Right hindlimb (tissue), 1 donor: ENCODE measurements at regions not wholly inside any gene's neighbourhood (a gene's known extent, or its start where the extent isn't known, plus 50 kb on each side); places are given as distances from the start of the nearest gene placed in this dataset.

ENCODE experiments used
- DNase-seq: peaks from one replicate; pipeline ENCODE4 v3.0.0-alpha.2; 2018

DNA sequence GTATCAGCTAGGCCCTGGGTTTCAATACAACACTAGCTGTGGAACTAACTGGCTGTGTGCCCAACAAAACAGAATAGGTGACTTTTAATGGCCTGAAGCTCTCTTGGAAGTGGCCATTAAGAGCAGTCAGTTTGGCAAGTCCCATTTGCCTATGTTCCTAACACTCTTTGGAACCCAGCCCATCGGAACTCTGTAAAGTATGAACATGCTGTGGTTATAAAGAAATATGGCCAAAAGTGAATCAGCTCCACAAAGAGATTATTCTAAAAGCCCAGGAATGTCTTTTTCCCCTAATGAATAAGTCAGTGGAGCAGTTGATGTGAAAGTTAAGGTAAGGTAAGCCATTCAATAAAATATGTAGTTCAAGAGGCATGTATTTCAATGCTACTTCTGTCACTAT lies 223.7 kb upstream of the ADAMTS5 start:
- peak; percentile 27 for DNase-seq

GRCh38 chr21:27189870-27190269 lies 223.0 kb upstream of the ADAMTS5 start:
- DNase-seq: no peak

DNA sequence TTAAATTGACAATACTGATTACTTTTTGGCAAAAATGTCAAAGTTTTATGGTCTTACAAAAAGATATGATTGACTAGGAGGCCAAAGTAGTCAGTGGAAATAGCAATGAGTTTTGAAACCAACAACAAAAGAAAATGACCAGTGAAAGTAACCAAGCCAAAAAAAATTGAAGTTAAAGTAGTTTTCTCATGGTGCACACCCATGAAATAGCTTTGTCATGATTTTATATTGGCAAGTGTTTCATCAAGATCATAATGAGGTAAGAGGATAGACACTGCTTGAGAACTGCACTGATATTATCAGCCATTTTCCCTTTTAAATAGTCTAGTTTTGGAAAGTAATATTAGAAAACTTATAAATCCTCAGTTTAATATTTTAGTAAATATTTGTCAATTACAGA lies 206.2 kb upstream of the ADAMTS5 start:
- DNase-seq: no peak

GRCh38 chr21:27171707-27172106 lies 204.8 kb upstream of the ADAMTS5 start:
- no peak for DNase-seq

DNA sequence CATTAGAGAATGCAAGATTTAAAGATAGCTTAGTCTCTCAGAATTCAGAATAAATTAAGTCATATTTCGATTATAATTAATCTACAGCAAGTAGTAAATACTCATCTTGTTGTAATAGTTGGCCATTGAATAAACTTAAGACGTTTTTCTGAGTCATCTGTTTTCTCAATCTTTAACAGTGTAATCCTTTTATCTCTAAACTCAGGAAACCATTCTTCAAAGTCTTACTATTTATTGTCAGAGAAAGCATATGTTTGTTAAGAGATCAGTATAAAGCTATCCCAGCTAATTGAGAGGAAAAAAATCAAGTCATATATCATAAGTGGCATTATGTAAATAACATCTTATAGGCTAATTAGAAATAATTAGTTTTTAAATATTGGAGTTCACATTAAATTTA lies 201.2 kb upstream of the ADAMTS5 start:
- no peak for DNase-seq

GRCh38 chr21:27164208-27165177 lies 197.6 kb upstream of the ADAMTS5 start:
- no peak for DNase-seq

GRCh38 chr21:27158967-27159366 lies 192.1 kb upstream of the ADAMTS5 start:
- DNase-seq: no peak

- no peak for DNase-seq
Measured at GRCh38 chr21:27157097-27157496, 190.2 kb upstream of the ADAMTS5 start.

DNA sequence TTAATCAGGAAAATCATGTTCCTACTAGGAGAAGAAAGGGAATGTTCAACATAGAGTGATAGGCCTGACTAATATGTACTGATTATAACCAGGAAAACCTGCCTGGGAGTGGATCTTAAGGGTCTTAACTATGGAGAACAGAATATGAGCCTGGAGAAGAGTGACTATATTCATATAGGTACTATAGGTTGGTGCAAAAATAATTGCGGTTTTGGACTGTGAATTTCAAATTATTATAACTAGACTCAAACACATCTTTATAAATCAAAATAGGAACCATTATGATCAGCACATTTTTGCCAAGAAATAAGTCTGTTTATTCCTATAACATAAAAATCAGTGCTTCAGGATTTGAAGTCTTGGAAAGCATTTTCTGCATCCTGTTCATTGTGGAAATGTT lies 189.8 kb upstream of the ADAMTS5 start:
- no peak for DNase-seq

DNA sequence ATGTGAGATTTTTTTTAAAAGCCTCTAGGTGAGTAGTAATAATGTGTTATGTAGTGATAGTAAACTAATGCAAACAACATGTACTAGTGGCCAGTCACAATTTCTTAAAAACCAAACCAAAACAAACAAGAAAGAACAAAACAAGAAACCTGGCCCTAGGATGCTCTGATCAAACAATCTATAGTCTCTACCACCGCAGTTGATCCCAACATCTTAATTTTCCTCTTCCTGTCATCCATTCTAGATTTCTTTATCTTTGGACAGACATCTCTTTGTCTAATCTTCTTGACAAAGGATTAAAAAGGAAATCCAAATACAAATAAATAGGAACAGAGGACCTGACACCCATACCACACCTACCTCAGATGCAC lies 188.2 kb upstream of the ADAMTS5 start:
- DNase-seq: no peak

GRCh38 chr21:27154451-27155129 lies 187.7 kb upstream of the ADAMTS5 start:
- DNase-seq: no peak

DNA sequence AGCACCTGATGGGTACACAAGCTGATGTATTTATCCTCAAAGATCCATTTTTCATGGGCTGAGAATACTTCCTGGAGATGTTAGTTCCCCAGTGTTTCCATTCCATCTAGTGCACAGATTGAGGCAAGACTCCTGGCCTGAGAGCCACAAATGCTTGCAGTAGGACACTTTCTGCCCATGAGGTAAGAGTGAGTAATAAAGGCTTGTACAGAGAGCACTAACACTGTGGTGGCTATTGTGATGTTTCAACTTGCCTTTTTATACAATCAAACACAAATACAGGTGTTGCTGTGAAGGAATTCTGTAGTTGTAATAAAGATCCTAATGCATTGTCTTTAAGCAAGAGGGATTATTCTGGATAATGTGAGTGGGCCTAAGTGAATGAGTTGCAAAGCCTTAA lies 186.1 kb upstream of the ADAMTS5 start:
- DNase-seq: no peak

DNA sequence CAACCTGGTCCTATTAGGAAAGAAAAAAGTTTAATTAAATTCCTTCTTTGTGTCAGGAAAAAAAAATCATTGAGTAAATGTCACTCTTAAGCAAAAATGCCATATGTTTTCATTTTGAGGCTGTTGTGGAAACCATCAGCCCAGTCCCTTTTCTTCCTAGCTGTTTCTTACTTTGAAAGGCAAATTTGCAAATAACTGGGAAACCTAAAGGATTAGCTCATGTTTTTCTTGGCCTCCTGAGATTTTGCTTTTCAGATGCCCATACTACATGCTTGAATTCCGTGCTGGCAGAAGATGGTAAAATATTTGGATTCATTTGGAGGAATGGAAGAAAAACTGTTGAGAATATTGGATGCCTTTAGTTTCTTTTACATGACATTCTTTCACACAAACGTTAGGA lies 182.1 kb upstream of the ADAMTS5 start:
- DNase-seq: no peak

- no peak for DNase-seq
Measured at GRCh38 chr21:27146268-27146667, 179.4 kb upstream of the ADAMTS5 start.

DNA sequence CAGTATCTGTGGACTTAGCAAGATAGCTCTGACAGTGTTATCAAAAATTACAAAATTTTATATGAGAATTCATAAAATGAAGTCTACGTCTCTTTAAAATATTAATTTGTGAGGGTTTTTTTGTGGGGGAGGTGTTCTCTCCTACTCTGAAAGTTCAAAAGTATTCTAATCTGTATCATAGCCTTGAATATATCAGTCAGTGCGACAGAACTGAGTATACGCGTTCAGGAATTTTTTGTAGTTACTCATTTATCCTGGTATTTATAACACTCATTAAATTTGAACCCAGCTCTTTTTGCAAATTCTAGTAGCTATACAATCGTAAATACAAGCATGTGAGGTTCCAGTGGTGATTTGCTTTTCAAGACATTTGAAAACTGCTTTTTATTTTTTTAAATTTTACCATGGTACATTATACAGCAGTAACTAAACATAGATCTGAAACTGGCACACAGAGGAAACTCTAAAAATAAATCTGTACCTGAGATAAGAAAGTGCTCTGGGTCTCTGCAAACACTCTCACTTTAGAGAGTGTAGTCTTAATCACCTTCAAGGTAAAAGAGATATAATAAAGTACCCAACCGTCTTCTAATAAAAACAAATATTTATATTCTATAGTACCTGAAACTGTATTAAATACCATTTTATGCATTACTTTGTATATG lies 178.4 kb upstream of the ADAMTS5 start:
- DNase-seq: no peak

GRCh38 chr21:27143476-27143875 lies 176.6 kb upstream of the ADAMTS5 start:
- DNase-seq: no peak

- DNase-seq: no peak
Measured at GRCh38 chr21:27139526-27139925, 172.6 kb upstream of the ADAMTS5 start.

- no peak for DNase-seq
Measured at GRCh38 chr21:27134516-27134915, 167.6 kb upstream of the ADAMTS5 start.

DNA sequence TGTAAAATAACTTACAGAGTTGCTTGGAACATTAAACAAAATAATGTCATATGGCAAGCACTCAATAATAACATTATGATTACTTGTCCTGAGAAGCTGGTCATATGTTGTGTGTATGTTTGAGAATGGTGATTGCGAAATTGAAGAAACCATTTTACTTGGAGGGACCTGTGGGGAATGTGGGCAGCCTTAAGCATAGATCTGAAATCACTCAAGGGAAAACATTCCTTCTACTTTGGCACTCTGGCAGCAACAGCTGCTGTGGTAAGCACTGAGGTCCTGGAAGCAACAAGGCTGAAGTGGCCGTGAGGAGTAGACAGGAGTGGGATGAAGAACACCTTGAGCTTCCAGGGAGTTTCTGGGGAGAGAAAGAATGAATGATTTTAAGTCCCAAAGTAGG lies 165.4 kb upstream of the ADAMTS5 start:
- peak; percentile 25 for DNase-seq

DNA sequence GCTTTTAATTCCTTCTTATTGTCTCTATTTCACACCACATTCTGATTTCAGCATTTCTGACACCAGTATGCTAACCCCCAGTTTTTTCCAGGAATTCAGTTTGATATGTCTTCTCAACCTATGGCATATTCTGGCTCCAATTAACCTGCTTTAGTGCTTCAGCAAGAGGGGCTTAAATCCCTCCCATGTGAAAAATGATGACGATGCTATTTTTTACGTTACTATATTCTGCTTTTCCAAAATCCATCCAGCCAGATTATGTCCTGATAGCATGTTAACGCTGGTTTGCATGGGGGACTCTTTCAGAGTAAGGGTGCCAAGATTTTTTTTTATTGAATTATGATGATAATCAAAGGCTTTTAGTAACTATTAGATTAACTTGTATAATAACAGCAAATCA lies 163.3 kb upstream of the ADAMTS5 start:
- DNase-seq: no peak

DNA sequence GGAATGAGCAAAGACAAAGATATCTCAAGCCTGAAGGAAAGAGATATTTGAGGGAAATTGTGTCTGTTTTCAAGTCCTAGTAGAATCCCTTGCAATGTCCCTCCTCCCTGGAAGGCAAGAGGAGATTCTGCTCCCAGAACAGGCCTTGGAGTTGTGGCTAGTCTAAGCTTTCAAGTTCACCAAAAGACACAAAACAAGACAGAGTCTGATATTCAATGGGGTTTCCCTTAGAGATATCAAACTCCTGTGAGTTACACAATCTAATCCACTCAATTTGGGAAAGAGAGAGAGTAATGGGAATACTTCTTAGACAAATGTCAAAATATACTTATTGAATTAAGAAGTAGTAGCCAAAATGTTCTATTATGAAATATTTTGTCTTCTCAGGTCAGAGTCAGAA lies 162.8 kb upstream of the ADAMTS5 start:
- DNase-seq: no peak

DNA sequence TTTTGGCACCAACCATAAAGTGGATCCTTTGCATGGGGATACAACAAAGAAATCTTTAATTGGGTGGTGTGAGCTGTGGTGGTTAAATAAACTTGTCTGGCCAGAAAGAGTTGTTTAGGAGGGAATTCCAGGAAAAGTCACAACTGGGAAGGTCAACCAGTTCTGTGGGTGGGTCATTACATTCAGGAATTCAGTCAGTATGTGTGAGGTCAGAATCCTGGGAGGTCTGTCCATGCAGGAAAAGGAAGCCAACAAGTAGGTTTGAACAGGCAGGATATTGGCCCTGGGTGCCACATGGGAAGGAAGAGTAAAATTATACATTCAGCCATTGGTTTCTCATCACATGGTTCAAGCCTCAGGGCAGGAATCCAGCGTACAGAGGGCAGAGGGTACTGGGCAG lies 162.3 kb upstream of the ADAMTS5 start:
- DNase-seq: no peak

DNA sequence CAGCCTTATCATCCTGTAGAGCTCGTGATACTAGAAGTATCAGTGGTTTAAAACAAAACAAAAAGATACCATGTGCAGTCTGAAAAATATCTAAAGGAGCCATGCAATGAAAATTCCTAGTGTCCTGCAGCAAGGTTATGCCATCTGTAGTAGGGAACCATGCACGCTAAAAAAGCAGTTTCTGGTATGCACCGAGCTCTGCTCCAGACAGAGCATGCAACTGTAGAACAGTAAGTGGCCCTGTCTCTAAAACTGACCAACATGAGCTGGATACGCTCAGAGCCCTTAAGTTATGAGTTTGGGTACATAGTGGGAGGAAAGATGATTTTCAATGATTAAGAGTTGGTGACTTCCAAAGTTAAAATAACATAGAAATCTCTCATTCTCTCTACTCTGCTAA lies 159.3 kb upstream of the ADAMTS5 start:
- no peak for DNase-seq

GRCh38 chr21:27122686-27123085 lies 155.8 kb upstream of the ADAMTS5 start:
- DNase-seq: no peak
